ENCODE measurements at regions not wholly inside any gene's neighbourhood (a gene's known extent, or its start where the extent isn't known, plus 50 kb on each side); places are given as distances from the start of the nearest gene placed in this dataset.

DNA sequence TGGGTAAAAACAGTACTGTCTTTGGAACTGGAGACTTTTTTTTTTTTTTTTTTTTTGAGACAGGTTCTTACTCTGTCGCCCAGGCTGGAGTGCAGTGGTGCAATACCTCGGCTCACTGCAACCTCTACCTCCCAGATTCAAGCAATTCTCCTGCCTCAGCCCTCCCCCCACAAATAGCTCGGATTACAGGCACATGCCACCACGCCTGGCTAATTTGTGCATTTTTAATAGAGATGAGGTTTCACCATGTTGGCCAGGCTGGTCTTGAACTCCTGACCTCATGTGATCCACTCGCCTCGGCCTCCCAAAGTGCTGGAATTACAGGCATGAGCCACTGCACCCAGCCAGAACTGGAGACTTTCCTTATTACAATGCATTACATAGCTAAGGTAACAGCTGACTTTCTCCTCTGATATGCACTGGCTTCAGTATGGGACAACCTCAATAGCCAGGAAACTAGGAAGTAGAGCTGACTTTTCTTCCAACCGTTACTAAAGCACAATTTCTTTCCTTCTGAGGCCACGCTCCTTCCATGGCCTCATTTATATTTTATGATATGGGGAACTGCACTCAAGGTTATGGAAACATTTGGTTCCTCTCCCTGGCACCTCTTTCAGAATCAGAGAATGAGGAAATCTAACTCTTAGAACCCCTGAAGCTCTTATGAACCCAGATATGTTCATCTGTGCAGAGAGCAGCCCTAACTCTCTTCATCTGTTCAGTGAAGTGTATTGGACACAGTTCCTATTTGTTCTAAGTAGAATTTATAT, 53.5 kb upstream of the FAM9B start:
- no peak for DNase-seq

DNA sequence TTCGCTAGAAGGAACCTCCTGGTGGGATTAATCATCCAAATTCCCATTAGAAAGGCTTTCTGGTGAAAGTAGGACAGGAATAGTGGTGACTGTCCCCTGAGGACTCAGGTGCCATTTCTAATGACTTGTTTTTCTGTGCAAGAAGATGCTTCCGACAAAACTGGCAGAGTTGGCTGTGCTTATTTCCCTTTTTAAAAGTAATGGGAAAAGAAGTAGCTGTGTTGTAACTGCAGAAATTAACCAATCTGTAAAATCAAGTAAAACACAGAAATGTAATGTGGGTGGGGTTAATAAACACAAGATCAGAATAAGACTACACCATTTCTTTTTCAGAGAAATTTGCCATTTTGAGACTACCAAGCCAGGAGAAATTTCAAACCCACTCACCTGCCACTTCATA, 55.0 kb upstream of the FAM9B start:
- no peak for DNase-seq

DNA sequence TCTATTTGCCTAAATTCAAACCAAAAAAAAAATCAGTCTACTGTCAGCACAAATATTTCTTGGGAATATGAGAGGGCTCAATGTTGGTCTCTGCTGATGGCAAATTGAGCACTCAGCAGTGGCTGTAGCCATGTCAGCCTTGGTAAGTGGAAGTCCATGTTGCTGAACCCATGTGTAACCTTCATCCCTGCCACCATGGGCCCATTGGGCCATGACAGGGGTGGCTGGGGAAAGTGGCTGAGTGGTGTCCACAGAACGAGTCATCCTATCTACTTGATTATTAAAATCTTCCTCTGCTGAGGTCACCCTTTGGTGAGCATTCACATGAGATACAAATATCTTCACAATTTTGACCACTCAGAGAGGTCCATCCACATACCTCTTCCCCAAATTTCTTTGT, 56.8 kb upstream of the FAM9B start:
- DNase-seq = no peak

DNA sequence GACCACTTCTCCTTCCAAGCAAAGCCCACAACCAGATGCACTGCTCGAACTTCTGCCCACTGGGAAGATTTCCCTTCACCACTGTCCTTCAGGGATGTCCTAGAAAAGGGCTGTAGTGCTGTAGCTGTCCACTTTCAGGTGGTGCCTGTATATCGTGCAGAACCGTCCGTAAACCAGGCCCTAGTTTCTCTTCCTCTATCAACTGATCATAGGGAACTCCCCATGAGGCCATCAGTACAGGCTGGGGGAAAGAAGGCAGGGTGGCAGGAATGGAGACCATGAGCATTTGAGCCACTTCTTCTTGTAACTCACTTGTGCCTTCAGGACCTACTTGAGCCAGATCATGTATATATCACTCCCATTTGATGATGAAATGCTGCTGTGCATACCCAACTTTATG, 57.3 kb upstream of the FAM9B start:
- no peak for DNase-seq

DNA sequence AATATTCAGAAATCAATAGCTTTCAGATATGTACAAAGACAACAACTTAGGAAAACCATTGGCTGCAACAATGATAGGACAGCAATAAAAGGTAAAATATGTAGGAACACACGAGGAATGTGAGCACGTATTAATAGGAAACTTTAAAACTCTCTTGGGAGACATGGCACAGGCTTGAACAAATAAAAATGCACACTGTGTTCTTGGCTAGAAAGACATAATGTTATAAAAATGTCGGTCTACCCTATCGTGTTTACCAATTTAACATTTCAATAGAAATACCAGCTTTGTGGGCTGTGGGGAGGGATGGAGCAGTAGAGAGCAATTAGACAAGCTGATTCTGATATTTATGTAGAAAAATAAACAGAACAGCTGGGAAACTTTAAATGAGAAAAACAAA, 69.0 kb upstream of the FAM9B start:
- DNase-seq = no peak

DNA sequence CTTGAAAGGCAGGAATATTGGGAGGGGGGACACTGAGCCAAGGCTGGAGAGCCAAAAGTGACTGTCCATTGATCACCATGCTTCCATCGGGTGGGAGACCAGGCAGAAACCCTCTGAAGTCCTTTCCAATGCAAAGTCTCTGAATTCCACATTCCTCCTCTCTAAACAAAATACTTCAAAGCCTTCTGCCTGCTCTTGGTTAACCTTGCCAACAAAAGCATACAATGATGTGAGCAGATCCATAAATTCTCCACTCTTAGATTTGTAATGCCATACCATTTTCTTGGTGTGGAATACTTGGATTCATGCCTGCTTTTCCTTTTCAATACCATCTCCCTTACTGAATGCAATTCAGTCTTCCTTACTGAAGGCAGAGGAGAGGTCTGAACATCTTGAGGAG, 74.1 kb upstream of the FAM9B start:
- no peak for DNase-seq

DNA sequence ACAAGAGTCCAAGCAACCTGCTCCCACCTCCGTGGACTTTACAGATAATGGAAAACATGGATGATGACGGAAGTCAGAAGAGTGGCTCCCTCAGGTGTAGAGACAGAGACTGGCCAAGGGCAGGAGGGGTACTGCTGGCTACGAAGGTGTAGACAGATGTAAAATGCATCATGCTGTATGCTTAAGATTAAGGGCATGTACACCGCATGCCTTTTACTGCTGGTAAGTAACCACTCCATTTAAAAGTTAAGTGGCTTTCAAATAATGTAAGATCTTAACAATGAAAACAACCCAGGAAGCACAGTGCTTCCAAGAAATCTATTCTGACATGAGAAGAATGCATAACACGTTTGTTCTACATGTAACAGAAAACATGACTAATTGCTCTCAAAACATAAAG, 76.9 kb upstream of the FAM9B start:
- no peak for DNase-seq

DNA sequence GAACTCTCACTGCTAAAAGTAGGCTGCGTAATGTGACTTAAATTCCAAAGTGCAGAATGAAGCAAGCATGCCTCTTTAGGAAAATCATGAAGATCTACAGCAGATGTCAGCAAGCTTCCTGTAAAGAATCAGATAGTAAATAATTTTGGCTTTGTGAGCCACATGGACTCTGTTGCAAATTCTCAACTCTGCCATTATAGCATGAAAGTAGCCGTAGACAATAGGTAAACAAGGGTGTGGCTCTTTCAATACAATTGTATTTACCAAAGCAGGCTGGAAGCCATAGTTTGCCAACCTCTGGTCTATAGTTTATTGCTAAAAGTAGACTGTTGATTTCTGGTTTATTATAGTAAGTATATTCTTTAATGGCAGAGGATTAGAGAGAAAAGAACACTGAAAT, 80.3 kb upstream of the FAM9B start:
- DNase-seq = no peak

DNA sequence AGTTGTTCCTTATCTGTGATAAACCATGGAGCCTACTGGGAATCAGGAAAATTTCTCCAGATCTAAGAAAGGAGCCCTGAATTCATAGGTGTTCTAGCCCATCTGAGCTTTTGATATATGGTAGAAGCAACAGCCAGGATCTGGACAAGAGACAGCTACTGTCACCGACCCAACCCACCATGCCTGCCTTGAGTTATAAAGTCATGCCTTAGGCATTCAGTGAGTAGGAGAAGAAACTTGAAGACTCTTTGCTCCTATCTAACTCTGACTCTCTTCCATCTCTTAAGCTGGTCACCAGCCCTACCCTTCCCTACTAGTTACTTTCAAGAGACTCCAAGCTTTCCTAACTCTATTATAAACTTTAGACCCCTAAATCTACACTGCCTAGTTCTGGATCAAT, 83.9 kb upstream of the FAM9B start:
- no peak for DNase-seq

DNA sequence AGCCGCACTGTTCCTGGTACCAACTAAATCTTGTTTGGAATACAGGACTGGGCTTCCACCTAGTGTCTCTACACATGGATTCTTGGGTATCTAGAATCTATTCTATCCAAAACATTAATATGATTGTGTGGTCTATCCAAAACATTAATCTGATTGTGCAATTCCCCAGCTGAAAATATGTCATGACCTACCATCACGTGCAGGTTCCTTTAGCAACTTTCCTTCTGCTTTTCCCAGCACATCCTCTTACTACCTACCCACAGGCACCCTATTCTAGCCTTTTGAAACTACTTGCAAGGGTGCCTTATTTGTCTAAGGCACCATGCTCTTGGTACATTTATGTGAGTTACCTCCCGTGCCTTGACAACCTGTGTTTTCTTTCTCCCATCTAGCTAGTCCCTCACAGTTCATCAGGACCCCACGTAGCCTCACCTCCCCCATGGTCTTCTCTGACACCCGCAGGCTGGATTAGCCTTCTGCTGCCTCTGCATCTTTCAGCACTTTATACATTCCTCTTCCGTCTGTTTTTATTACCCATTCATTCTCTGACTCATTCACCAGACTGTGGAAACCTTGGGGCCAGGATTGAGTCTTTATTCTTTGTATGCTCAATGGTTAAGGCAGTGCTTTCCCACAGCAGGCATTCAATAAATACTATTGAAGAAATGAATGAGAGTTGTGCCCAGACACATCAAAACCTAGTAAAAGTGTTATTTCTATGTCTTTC, 88.8 kb upstream of the FAM9B start:
- DNase-seq = no peak

DNA sequence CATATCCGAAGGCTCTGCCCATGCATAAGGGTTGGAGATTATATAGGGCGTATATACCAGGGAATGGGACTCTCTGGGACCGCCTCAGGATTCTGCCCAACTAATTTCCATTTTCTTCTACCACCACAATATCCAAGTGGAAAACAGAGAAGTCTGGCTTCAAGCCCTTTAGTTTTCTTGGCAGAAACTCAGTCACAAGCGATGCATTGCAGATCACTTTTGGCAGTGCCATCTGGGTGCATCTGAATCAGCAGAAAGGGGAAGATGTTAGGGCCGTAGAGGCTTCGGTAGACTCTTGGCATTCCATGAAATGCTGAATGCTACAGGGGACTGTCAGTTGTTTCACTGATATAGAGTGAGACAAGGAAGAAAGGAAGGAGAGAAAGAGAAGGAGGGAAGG, 94.1 kb upstream of the FAM9B start:
- no peak for DNase-seq

DNA sequence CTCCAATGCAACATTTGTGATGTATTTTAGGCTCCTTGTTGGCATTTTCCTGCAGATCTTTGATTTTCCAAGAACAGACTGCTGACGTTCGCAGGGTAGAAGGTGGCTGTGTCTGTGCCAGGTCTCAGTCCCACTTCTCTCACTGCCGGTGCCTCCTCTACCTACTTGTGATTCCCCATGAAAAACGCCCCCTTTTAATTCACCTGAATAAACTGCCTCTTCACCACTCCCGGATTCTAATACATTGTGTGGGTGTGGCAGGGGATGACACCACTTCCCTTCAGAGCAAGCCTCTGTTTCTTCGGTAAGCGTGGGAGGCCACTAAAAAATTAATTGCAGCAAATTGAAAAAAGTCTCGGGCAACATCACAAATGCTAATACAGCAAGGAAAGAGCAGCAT, 96.1 kb upstream of the FAM9B start:
- DNase-seq = no peak

DNA sequence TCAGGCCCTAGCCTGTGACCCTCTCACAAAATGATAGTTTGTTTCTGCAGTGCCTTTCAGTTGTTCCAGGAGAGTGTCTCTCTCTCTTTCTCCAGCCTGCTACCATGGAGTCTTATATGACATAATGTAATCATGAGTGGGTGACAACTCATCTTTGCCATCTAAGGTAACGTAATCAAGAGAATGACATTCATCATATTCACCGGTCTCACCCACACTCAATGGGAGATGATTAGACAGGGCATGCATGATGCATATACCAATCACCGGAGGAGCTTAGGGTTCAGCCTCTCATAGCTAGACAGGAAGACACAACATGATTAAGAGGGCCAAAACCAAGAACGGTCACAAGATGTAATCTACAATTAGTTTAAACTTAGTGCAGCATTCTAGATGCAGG, 97.1 kb upstream of the FAM9B start:
- DNase-seq = peak in 1 of 5 experiments; percentile 25

DNA sequence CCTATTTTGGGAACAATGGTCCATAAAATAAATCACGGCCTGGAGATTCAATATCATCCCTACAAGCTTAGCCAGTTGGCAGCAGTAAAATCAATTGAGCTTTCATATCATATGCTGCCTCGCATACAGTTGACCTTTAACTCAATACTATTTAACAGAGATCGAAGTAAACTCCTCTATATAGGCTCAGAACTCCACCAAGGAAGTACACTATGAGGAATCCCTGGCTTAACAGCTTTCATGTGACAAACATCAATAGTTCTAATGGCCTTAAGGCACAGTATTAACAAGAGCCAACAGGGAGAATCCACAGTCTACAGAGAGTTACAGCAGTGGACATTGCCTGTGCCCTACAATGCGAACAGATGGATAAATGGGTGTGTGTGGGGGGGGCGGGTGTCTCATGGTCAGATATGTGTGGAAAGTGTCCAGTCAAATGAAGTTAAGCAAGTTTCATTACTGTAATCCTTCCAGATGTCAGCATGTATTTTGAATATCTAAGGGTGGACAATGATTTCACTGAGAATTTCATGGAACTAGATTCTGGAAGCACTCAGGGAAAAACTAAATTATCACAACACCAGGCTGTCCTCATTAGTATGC, 98.2 kb upstream of the FAM9B start:
- DNase-seq = no peak

DNA sequence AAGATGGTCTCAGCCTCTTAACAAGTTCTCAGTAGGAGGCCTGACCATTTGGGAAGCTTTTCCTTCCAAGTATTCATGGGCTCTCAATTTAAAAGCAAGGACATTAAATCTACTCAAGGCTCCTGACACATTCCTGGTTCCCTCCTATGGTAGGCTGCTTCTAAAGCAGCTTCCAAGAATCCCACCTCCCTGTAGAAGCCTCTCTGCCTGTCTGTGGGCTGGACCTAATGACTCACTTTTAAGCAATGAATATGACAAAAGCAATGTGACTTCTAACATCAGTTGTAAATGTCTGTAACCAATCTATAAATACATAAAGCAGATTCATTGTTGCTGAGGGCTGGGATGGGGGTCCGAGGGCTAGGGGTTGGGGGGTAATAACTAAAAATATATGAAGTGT, 99.5 kb upstream of the FAM9B start:
- DNase-seq = no peak

DNA sequence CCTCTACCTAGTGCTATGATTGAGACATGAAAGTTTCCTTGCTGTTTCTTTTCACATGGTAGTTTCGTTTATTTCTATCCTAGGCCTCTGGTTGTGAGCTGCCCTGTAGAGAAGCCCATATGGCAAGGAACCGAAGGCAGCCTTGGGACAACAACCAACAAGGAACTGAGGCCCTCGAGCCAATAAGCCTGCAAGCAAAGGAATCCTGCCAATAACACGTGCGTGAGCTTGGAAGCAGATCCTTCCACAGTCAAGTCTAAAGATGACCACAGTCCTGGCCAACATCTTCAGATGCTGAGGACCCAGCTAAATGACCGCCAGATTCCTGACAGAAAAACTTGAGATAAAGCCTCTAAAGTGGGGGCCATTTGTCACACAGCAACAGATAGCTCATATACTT, 100.4 kb upstream of the FAM9B start:
- DNase-seq = no peak

DNA sequence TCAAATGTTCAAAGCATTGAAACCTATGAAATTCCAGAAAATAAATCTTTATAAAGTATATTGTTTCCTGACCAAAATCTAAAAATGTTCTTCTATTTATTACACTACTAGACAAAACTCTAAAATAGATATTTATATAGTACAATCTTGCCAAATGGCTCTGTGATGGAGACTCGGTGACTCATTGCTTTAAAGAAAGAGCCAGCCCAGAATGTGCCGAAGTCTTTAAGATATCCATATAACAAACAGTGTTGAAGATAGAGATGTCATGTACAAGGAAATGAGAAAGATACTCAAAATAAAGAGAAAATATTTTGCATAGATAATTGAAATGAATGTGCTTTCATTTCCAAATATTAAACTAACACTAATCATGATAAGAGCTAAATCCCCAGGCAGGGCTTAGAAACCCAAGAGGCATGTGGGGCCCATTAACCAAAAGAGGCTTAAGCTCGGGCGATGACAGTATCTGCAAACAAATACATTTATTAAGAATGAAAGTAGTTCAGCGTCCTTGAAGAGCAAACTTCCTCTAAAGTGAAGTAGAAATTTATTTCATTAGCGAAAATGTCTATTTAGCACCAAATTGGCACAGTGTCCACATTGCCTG, 102.1 kb upstream of the FAM9B start:
- DNase-seq = no peak

DNA sequence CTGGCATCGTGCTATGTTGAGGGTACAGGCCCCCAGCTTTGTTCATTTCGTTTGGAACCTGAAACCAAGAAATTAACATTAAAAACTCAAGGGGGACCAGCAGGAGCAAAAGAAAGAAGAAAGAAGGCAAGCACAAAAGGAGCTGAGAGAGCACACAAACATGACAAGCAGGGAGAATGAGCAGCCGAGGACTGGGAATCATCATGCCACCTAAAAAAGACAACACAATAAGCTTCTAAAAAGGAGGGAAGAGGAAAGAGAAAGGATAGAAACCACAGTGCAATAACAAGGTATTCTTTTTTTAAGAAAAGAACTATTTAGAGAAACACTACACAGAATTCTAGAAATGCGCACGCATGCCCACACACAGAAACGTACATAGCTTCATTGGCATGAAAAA, 103.2 kb upstream of the FAM9B start:
- DNase-seq = no peak

DNA sequence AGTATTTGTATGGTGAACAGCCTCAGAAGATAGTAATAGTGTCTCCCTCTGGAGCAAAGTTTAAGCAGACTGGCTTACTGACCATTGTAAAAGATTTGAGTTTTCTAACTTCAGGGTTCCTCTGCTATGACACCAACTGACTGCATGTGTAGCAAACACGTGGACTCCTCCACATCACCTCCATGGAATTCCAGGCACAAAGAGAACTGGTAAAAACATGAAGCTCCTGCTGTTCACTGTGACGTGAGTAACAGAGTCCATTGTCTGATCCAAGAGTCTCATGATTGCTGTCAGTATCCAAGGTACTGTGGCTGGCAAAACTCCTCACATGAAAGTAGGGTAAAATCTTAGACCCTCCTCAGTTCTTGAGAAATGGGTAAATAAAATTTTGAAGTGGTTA, 107.6 kb upstream of the FAM9B start:
- DNase-seq = no peak

DNA sequence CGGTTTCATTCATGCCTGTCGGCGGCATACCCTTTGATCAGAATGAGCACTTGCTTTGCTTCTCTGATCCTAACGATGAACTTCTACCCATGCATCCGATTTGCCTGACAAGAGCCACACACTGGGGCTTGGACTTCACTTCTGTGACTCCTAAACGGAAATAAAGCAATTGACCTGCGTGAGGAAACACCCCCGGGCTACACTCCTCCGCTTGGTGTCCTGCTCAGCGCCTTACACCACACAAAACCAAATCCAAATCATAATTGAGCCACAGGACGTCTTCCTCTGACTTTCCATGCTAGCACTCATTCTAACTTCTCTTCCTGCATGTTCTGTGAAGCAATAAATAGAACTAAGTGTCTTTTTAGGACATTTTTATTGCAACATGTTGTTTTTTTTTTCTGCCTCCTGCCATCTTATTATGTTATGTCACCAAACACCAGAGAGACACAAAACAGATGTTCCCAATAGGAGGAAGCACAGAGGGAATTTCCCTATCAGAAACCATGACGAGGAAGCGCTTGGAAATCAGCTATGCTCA, 110.8 kb upstream of the FAM9B start:
- no peak for DNase-seq

DNA sequence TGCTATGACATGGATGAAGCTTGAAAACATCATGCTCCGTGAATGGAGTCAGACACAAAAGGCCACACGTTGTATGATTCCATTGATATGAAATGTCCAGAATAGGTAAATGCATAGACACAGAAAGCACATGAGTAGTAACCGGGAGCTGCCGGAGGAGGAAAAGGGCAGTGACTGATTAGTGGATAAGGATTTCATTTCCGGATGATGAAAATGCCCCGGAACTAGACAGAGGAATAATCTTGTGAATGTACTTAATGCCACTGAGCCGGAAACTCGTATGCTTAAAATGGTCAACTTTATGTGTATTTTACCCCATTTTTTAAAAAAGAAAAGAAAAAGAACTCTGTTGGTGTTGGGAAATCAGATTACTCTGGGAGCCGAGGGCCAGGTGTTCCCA, 112.7 kb upstream of the FAM9B start:
- no peak for DNase-seq

DNA sequence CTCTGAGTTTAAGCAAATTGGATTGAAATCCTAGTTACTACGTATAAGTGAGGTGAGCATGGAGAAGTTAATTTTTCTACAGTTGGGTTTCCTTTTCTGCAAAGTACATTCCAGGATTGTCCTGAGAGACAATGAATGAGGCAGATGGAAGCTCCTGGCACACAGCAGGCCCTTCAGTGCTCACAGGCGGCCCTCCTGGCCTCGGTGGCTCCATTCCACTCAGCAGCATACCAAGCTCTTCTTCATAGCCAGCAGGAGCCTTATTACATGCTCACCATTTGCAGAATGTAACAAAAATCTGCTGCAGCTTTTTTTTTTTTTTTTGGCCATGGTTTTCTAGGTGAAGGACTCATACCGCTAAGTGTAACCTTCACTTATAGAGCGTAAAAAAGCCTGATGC, 113.2 kb upstream of the FAM9B start:
- DNase-seq = no peak

DNA sequence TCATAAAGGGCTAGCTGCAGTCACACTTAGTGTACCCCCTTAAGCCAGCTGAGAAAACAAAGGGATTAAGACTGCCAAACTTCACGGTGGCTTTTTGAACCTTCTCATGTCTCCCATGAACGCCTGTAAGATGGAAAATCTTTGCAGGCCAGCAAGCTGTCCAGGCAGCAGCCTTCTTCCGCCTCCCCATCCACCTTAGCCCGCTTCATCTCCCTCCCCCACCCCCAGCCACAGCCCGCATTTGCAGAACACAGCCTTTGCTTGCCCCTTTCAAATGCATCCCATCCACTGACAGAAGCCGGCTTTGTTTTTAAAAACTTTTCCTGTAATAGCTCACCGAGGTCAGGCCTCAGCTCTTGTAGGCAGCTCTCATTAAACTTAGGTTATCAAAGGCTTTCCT, 113.8 kb upstream of the FAM9B start:
- DNase-seq = no peak
